OCI-M2 (cell line): ENCODE measurements at regions not wholly inside any gene's neighbourhood (a gene's known extent, or its start where the extent isn't known, plus 50 kb on each side); places are given as distances from the start of the nearest gene placed in this dataset.

ENCODE experiments used
- DNase-seq: peaks from one replicate; lab custom pipeline; 2025; ENCODE audit not compliant: unreplicated experiment; lab: John Stamatoyannopoulos, UW

DNA sequence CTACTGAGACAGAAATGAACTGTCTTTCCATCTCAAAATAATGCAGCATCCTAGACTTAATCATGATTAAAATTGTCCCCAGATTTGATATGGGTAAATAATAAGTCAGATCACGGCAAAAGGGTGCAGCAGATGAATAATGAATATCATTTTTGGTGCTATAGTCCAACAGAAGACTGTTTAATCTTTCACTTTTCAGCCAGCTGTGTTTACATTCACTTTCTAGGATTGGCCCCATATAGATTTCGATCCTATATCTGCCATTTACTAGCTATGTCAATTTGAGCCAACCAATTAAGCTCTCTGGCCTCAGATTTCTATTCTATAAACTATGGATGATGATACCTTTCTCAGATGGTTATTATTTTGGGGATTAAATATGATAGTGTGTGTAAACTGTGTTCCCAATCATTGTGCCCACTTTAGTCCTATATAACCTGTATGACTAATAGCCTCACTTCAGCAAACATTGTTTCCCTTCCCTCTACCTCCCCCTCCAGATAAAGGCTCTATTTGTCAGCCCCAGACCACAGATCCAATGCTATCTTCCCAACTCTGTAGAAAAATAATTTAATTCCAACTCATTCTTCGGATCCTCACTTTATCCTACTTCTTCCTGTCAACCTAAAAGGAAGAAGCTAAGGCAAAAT, 53.6 kb upstream of the NT5E start:
- DNase-seq = no peak

DNA sequence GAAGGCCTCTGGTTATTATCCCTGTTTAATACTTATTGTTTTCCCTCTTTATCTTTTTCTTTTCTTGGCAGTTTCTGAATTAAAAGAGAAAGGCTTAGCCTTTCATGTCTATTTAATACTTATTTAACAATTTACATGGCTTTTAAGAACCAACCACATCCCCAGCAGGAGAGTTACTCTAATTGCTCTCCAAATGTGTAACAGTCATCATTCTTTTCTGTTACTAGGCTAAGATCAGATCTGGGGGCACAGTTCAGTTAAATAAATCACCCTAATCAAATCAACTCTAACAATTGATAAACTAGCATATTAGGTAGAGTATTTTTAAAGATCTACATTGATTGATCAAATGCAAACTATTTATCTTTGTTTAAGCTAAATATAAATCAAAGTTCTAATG, 54.1 kb upstream of the NT5E start:
- DNase-seq = no peak

DNA sequence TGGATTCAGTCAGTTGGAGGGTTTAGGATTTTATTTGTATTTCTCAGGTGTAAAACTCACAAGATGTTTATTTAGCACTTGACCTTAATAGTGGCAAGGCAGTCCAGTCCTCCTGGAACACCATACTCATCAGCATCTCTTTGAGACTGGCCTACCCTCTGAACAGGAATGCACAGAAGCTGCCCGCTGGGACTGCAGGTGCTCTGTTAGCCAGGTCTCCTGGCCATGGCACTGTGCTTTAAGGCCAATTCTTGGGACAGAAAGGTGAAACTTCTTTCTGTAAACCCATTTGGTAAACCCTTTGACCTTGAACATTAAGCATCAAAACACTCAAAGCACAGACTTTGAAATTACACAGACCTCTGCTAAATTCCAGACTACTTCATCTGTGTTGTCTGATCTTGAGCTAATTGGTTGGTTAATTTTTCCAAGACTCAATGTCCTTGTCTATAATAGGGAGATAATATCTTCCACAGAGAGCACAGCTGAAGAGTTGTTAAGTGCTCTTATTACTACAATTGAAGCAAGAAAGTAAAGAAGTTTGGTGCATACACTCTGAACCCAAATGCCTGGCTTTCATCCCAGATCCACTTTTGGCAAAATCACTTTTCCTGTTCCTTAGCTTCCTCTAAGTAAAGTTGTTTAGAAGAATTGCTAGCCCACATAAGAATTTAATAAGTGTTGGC, 54.9 kb upstream of the NT5E start:
- no peak for DNase-seq

DNA sequence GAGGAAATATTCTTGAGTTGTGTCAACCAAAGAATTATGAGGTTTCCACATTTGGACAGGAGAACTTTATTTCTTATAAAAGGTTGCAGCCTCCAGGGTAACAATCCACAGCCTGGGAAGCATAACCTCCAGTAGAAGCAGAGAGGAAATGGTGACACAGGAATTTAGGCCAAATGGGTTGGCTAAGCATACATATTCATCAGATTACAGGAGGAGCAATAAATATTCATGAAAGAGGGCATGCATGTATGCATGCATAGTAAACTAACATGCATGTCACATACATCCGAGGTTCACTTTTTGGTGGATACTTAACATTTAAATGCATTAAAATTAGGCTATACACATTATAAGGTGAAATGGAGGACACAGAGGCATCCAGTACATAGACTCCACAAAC, 55.7 kb upstream of the NT5E start:
- DNase-seq = no peak

DNA sequence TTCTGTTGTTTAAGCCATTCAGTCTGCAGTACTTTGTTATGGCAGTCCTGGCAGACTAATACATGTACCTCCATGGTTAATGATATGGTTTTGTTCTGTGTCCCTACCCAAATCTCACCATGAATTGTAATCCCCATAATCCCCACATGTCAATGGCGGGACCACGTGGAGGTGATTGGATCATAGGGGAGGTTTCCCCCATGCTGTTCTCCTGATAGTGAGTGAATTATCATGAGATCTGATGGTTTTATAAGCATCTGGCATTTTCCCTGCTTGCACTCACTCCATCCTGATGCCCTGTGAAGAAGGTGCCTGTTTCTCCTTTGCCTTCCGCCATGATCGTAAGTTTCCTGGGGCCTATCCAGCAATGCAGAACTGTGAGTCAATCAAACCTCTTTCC, 57.5 kb upstream of the NT5E start:
- no peak for DNase-seq

DNA sequence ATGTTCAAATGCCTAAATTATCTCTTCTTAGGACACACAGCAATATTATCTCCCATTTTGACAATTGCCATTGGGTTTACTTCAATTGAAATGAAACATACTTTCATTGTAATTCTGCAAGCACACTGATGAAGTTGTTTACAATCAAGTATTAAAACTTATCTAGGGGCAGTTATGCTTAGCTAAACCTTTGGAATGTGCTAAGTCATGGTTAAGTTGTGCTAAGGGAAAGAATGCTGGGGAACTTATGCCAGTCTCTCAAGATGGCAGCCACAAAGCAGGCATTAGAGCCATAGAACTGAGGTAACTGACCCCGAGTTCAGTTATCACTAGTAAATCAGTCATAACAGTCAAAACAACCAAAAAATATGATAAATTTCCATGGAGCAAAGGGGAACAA, 59.1 kb upstream of the NT5E start:
- DNase-seq = no peak

DNA sequence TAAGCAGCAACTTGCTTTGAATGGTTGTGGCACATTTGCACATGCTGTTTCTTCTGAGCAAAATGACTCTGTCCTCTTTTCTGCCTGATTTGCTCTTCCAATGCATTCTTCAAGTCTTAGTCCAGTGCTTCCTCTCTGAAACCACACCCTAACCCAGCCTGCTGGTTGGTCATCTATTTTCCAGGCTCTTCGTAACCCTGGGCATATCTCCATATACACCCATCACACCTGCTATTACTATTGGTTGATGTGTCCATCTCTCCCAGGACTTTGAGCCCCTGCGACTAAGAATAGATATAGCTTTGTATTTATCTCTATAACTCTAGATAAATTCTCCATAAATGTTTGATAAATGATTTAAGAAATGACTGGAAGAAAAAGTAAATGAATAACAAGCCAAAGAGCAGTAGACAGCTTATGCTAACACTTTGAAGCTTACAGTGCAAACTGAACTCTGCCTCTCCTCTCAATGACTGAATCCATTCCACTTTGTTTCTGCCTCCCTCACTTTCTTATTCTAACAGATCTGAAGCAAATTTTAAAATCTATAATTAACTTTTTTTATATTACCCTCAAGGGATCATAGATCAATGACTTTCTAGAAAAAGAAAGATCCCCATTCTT, 59.7 kb upstream of the NT5E start:
- no peak for DNase-seq

DNA sequence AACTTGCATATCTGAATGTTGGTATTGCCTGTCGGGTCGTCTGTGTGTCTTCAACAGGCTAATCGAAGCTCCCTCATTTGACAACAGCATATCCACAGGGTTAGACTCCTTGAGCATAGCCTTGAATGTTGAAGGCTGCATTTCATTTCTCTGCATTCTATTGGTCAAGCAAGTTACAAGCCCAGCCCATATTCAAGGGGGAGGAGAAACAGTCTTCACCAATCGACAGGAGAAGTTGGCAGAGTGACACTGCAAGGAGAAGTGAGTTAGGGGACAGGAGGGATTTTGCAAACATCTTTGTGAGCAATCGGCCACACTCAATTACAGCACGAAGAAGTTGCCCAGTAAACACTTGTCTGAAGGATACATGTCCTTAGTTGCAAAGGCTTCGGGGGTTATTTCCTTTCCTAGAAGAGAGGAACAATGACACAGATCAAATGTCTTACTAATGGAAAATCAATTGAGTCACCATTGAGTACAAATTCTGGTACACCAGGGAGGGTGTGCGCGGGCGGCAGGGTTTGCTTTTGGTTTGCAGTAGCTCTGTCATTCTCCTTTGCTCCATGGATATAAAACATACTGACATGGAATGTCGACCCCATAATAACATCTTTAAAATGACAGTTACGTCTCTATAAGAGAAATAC, 60.6 kb upstream of the NT5E start:
- DNase-seq = no peak

DNA sequence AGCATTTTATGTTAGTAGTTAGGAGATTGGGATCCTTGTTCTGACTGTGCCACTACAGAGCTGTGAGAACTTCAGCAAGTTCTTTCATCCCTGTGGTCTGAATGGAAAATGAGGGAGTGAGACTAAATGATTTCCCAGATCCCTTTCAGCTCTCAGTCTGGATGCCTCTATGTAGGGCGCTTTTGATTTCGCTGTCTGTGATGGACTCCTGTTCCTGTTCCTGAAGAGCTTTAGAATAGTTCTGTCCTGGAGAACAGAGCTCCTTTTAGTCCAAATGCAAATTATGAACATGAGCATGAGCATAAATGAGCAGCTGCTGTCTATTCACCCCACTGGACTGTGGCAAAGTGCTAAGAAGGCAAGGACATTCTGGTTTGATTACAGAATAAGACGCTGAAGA, 61.4 kb upstream of the NT5E start:
- DNase-seq = no peak

DNA sequence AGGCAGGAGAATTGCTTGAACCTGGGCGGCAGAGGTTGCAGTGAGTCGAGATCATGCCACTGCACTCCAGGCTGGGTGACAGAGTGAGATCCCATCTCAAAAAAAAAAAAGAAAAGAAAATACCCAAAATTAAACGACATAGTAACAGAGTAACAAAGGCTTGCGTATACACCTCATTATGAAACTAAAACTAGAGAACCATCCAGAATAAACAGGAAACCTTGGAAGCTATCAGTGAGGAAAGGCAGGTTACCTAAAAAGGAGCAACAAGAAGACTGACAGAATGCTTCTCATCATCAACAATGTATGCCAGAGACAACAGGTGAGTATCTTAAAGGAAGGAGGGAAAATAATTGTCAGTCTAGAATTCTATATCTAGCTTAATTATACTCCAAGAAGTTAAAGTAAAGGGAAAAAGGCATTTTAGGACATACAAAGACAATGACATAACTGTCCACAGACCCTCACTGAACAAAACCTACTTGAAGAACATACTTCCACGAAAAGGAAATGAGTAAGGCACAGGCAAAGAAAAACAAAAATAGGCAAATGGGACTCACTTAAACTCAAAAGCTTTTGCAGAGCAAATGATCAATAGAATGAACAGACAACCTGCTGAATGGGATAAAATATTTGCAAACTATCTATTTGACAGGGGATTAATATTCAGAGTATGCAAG, 64.1 kb upstream of the NT5E start:
- DNase-seq = no peak

DNA sequence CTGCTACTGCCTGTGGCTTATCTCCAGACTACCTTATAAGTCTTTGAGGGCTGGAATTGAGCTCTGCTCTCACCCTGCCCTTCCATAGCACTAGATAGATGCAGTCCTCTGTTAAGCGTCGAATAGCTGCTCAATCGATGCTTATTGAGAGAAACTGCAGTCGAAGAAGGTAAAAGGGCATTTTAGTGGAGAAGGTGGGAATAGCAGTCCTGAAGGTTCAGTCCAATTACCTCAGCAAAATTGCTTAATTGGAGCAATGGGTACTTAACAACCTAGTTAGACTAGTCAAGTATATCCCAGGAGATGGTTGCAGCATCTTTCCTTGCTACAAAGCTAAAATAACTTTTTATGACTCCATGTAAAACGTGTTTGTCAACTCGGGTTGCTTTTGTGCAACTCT, 66.8 kb upstream of the NT5E start:
- DNase-seq = no peak

DNA sequence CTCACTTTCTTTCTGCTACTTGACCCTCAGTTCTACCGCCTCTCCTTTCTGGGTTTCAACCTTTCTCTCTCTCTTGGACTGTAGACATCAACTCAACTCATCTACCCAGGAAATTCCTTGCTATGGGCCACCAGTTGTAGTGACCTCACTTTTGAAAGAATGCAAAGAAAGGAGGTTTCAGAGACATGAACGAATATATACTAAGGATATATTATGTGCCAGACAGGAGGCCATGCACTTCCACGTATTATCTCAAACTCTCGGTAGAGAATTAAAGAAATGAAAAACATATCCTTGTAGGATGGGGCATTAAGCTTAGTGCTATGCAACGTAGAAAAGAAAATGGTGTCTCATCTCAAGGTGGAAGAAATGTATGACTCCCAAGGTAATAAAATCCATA, 67.3 kb upstream of the NT5E start:
- no peak for DNase-seq

DNA sequence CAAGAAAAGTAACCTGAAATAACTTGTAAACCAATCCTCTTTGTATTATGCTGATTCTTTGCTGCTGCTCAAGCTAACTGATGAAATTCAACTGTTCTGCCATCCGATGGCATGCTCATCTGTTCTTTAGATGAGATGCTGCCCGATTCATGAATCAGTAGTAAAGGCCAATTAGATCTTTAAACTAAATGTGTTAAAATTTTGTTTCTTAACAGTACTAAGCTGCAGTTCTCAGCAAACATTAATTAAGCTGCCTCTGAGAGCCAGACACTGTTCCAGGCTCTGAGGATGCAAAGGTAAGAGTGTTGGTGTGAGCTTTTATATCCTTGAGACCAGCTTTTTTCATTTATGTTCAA, 77.0 kb upstream of the NT5E start:
- DNase-seq = no peak

DNA sequence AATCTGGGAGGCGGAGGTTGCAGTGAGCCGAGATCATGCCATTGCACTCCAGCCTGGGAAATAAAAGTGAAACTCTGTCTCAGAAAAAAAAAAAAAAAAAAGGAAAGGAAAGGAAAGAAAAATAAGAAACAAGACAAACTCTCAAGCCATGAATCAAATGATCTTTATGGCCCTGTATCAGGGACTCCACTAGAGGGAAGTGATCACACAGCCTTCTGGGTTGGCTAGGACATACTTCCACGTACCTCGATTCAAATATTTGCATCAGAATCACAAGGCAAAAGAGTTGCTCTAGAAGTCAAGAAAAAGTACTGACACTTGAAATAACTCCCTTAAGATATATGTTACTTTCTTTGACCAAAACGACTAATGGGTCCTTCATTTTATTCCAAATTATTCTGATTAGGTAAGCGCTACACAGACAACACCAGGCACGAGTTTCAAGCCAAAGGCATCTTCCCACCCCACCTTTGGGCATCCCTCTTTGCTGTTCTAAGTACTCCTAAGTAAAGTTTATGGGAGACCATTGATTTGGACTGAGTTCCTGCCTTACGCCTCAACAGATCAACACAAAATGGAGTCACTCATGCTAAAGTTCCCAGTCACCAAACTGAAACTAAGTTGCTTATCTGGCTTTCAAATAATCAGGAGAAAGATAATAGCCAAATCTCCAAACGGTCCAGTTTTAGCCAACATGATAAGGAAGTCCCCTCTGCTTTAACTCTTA, 77.5 kb upstream of the NT5E start:
- no peak for DNase-seq

DNA sequence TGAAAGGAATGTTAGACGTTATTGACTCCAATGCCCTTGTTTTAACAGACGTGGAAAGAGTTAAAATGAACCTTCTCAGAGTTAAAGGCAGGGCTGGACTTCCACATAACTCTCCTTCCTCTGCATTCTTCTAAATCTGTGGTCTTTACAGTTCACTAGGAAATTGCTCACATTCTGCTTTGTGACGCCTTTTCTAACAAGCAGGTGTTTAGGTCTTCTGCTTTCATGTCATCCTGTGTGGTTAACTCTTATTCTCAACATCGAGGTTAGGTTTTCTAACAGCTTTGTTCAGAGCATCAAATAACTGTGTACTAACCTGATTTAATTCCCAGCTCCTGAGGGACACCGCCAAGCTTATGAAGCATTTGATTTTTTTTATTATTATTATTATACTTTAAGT, 81.3 kb upstream of the NT5E start:
- no peak for DNase-seq

DNA sequence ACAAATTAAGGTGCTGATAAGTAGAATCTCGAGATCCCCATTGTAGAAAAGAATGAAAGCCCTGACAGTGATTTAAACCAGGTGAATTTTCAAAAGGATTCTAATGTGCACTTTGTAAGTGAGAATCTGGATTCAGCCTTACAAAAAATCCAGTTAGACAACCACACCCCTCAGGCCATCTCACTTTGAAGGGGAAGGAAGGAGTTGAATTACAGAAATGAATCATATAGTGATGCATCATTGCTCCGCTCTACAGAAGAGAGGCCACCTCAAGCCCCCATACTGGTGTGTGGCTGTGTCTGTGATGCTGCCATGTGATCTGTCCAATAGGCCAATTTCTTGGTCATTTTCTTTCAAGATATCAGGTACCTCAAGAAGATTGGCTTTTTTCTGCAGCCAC, 85.5 kb upstream of the NT5E start:
- no peak for DNase-seq

DNA sequence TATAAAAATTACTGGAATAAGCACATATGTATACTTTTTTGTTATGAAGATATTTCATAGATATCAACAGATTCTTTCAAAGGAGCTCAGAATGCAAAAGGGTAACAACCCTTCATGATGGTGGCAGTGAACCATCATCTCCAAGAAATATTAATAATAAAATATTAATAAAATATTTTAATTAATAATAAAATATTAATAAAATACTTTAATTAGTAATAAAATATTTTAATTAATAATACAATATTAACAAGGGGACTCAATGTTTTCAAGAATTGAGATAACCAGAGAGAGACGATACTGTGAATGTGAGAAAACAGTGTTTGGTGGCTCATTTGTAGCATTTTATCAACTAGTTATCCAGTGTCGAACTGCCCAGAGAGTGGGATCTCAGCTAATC, 86.0 kb upstream of the NT5E start:
- no peak for DNase-seq

DNA sequence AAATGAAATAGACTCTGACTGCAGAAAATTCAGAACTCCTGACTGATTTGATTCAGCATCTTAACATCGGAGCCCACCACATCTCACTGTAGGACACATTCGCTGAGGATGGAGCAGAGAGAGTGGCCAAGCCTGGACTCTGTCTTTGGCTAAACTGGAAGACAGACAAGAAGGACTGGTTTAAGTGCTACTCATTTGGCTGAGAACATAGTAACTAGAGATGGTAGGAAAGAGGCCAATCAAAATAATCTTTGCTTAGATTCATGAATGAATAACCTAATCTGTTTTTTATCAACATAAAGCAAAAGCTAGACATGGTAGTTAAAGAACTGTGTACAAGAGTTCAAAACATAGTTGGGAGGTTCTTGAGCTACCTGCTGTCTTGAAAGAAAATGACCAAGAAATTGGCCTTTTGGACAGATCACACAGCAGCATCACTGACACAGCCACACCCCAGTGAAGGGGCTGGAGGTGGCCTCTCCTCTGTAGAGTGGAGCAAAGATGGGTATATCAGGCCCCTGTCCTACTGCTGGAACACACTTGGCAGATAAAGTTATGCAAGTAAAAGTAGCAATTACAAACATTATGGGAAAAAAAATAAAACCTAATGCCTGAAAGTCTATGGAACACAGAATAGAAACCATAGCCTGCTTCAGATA, 87.1 kb upstream of the NT5E start:
- no peak for DNase-seq

DNA sequence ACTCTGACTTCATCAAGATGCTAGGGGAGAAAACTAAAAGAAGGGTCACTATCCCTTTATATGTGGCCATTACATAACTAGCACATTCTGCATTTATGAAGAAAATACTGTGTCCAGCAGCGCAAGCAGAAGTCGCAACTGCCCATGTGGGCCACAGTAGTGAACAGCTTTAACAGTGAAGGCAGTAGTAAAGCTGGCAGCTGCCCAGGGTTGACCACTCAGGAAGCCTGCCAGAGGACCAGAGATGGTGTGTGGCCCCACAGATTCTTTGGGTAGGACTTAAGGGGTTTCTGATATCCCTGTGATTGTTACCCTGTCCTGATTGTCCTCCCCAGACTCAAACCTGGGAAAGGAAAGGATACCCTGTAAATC, 88.3 kb upstream of the NT5E start:
- DNase-seq = no peak

DNA sequence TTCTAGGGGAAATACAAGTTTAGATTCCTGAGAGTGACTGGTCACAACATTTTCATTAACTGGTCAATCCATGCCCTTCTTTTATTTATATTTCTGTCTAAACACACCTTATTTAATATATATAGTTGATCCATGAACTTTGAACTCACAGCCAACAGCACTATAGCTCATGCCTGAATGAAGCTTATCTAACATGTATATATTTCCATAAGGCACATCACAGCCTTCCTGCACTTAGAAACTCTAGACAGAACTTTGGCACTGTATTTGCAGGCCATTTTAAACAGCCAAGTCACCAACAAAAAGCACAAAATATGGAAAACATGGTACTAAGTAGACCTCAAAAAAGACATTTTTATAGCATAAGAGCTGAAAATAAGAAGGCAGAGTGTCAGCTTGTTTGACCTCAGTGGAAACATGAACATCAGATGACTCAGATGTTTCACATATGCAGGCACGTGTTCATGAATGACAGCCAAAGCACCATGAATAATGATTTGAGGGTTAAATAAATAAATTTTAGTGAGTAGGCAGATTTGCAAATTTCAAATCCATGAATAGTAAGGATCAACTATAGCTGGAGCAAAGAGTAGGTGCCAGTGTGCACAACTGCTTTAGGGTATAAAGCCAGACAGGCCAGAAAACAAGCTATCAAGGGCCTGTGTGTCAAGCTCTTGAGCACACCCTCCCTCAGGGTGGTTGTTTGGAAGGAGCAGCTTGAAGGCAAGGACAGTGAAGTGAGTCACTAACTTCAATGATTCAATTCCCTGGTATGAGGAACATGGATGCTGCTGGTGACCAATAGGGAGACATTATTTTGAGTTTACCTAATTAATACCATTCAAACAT, 88.9 kb upstream of the NT5E start:
- no peak for DNase-seq
